Skin of body (tissue), 1 donor: ENCODE measurements at regions not wholly inside any gene's neighbourhood (a gene's known extent, or its start where the extent isn't known, plus 50 kb on each side); places are given as distances from the start of the nearest gene placed in this dataset.

ENCODE experiments used
- DNase-seq: peaks from one replicate; lab custom pipeline; 2025; lab: John Stamatoyannopoulos, UW

DNA sequence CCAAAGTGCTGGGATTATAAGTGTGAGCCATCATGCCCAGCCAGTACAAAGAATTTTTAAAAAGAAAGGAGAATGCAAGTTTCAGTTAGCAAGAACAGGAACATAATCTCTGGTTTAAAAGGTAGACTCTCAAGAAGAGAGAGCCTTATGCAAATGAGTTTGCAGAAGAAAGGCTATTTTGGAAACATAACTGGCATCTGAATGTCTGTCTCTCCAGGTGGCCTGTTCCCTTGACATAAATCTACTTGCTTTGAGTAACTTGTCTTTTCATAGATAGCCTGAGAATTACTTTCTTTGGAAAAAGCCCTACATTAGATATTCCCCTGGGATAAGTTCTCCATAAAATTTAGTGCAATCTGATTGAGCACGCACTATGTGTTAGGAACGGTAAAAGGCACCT, 109.6 kb downstream of the ICOS start:
- DNase-seq, result no peak

GRCh38 chr2:204049635-204050034, 113.1 kb downstream of the ICOS start:
- no peak for DNase-seq

DNA sequence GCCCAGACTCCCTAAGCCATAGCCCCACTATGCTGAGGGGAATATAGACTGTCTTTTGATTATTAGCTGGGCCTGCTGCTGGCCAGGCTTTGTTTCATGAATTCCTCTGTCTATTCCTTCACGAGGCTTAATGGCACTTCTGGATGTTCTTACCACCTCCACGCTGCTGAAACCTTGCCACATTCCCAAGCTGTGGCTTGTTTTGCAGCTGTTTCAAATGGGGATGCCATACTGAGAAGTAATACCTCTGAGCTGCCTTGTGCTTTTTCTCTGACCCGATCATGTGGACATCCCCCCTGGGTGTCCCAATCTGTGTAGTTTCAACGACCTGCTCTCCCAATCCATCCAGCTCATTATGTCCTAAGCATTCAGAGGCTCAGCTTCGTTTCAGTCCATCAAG, 114.1 kb downstream of the ICOS start:
- DNase-seq, result no peak

GRCh38 chr2:204051476-204051875, 114.9 kb downstream of the ICOS start:
- no peak for DNase-seq

DNA sequence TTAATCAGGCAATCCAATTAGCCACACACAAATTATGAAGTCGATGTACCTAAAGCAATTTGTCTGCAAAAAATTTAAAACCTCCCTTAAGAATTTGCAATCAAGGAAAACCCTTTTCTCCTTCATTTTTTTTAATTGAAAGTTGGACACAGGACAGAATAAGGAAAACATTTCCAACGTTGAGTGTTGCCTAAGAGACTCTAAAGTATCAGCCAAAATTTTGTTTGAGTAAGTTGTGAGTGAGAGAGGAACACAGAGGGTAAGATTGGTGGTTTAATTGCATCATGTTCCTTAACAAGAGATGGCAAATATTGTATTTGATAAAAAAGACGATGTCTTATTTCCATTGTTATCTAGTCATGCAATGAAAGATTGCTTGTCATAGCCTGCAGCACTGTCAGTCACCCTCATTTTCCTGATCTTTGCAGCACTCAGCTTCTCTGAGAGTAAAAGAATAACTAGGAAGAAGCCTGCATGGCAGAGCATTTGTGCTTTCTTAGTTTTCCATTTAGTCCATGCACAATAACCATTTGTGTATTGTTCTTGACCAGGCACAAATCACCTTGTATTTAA, 115.5 kb downstream of the ICOS start:
- DNase-seq, result no peak

DNA sequence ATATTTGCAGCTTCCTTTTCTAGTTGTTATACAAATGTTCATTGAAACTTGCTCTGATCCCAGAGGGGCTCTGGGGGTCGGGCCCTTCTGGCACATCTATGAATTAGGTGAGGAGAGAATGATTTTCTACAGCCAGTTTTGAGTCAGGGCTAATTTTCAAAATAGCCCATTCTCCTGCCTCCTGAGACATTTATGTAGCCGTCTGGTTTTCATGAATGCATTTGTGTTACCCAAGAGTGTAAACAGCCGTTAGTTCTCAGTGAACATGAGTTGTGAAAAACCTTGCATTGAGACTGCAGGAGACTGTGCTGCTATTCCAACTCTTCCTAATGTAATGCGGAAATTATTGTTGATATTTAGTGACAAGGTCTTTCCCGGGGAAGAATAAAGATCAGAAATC, 122.5 kb downstream of the ICOS start:
- no peak for DNase-seq

DNA sequence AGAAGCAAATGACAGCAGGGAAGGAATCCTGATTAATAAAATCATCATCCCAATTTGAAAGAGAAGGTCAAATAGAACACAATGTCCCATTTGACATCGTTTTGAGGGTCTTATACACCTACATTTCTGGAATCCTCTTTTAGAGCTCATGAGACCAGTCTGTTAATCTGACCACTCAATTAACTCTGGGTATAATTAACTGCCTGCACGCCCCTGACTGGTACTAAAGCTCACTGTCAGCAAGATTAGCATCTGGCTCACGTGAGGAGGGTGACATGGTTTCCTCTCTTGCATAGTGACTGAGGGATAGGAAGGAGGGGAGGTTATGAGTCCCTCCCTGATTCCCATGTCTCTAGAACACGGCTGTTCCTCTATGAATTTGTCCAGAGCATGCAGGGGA, 124.3 kb downstream of the ICOS start:
- DNase-seq, result no peak

- no peak for DNase-seq
These were observed 124.7 kb downstream of the ICOS start for GRCh38 chr2:204061241-204061640.

GRCh38 chr2:204064119-204064518, 127.6 kb downstream of the ICOS start:
- no peak for DNase-seq

GRCh38 chr2:204065566-204065965, 129.0 kb downstream of the ICOS start:
- DNase-seq, result no peak

DNA sequence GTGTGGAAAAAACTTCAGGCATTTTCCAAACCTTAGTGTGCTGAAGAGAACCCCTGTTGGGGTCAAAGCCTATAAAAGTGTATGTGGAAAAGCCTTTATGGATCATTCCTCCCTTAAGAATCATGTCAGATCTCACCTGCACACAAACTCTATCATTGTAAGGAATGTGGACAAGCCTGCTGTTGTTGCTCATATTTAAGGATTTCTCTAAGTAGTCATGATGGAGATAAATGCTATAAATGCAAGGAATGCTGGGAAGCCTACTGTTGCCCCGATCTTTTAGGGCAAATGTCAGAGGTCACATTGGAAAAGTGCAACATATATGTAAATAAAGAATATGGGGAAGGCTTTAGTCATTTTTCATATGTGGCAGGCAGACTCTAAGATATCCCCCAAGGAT, 129.5 kb downstream of the ICOS start:
- no peak for DNase-seq

- no peak for DNase-seq
These were observed 133.2 kb downstream of the ICOS start for GRCh38 chr2:204069804-204070203.

GRCh38 chr2:204072443-204073324, 136.1 kb downstream of the ICOS start:
- no peak for DNase-seq

- peak; percentile 82 for DNase-seq
These were observed 137.9 kb downstream of the ICOS start for GRCh38 chr2:204074456-204074855.

DNA sequence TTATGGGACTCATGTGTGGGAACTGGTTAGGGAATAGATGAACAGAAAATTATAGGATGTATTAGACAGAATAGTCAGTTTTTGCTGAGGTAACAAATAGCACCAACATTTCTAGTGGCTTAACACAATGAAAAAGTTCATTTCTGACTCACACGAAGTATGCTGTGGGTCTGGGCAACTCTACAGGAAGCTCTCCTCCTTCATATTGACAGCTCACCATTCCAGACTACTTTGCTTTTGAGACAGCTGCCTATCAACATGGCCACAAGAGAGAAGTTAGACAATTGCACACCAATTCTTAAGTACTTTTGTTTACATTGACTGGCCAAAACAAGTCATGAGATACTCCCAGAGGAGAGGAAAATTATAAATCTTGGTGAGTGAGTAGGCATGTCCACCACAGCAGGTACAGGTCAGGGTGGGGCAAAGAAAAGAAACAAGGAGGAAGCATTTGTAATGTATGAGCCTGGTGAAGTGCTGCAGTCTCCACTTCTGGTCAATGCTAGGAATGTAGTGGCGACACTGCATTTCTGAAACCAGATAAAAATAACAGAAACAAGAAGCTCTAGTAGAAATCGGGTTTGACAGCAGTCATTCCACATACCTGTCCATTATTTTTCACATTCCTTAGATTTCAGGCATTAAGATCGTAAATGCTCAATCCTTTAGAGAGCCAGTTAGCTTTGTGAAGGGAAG, 141.6 kb downstream of the ICOS start:
- DNase-seq, result no peak

DNA sequence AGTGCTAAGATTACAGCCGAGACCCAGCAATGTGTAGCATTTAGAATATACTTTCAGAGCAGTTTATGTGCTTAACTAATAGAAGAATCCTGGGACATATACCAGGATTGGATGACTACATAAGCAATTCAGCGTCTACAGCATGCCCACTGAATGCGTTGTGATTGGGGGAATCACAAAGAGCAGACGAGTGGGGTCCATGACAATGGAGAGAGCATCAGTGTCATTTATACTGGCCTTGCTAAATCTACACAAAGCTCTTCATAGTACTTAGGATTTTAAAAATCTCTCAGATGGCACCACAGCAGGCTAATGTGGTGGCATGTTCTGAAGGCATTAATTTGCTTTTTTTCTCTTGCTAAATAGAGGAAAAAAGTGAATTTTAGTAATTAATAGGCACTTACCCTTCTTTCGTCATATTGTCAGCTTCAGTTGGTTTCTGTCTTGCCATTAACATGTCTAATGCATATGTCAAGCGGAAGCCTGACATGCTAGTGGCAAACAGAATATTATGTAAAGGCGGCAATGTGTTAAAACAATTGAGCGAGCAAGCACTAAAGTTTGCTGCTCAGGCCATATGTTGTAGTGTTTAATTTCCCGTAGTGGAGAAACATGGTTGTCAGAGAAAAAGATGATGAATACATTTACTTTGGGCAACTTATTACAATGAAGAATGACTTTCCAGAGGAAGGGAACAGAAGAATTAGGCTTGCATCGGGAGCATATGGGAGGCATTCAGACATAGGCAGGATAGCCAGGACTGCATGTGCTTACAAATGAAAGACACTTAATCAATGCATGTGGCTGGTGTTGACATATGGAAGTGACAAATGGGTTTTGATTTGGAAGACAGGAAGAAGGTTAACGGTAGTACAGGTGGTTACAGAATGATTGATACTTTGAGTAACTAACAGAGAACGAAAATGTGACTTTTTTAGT, 145.2 kb downstream of the ICOS start:
- no peak for DNase-seq

DNA sequence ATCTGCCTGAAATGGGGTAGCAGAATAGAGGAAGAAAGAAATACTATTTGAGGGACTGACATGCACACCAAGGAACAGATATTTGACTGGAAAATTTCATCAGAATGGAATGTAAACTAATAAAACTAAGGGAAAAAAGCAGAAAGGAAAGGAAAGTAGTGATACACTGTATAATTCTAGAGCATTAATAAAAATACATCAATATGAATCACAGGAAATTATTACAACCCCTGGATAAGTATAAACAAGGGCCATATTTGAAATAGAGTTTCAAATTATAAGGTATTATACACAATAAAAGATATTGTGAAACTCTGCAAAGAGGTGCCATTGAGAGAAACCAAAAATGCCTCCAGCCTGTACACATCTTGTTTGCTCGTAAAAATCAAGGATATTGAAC, 149.6 kb downstream of the ICOS start:
- DNase-seq, result no peak

- no peak for DNase-seq
These were observed 152.5 kb downstream of the ICOS start for GRCh38 chr2:204089105-204089504.

GRCh38 chr2:204089574-204089973, 153.0 kb downstream of the ICOS start:
- DNase-seq, result no peak

GRCh38 chr2:204090021-204090420, 153.5 kb downstream of the ICOS start:
- DNase-seq, result no peak

DNA sequence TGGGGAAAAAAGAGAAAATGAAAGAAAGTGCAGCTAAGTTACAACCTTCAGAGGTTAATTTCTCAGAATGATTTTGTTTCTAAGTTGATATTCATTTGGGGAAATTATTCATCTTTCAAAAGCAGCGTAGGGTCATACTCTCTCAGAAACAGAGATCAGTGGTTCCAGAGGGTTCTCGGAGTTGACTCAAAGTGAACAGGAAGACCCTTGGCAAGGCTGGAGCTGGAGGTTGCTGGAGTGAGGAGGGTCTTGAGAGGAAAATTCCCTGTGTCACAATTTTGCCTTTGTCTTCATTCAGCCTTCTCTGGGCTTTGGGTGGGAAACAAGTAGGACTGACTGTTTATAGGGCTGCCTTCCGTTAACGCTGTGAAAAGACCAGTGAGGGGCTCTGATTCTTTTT, 168.2 kb downstream of the ICOS start:
- no peak for DNase-seq
